Coronary artery (tissue), 2 donors: ENCODE measurements at regions not wholly inside any gene's neighbourhood (a gene's known extent, or its start where the extent isn't known, plus 50 kb on each side); places are given as distances from the start of the nearest gene placed in this dataset.

Experiments
- DNase-seq: peaks from one replicate; pipeline ENCODE4 v3.0.0-alpha.2; 2017; ENCODE audit warnings: low spot score
- H3K27ac ChIP-seq, 2 donors: fragments of 200-600 bp; sonication (generic); one replicate each; pipeline ENCODE4 v1.5.1; 2016 to 2019
- H3K4me3 ChIP-seq: fragments of 200-600 bp; sonication (generic); 2 replicates; pipeline ENCODE4 v1.5.1; 2016; ENCODE audit warnings: mild to moderate bottlenecking, moderate library complexity
- TF ChIP-seq, protein P1 (sequence below): fragments of 200-600 bp; sonication (generic); IDR thresholded peaks from one replicate; pipeline ENCODE4 v1.5.1; 2019; ENCODE audit warnings: antibody characterized with exemption

DNA sequence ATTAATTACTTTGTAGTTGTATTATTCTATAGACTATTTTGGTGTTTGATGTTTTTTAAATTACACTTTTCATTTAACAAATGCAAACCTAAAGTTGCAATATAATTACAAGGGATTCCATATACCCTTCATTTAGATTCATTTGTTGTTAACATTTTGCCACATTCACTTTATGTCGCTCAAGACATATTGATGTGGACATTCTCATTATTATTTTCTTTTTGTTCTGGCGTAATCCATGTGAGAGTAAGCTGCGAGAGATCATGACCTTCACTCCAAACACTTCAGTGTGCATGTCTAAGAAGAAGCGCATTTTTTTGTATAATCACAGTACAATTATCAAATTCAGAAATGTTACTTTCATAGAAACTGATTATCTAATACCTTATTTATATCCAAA lies 280.6 kb downstream of the CALCRL start:
- TF ChIP-seq, protein P1, sequence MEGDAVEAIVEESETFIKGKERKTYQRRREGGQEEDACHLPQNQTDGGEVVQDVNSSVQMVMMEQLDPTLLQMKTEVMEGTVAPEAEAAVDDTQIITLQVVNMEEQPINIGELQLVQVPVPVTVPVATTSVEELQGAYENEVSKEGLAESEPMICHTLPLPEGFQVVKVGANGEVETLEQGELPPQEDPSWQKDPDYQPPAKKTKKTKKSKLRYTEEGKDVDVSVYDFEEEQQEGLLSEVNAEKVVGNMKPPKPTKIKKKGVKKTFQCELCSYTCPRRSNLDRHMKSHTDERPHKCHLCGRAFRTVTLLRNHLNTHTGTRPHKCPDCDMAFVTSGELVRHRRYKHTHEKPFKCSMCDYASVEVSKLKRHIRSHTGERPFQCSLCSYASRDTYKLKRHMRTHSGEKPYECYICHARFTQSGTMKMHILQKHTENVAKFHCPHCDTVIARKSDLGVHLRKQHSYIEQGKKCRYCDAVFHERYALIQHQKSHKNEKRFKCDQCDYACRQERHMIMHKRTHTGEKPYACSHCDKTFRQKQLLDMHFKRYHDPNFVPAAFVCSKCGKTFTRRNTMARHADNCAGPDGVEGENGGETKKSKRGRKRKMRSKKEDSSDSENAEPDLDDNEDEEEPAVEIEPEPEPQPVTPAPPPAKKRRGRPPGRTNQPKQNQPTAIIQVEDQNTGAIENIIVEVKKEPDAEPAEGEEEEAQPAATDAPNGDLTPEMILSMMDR: no peak
- H3K27ac ChIP-seq: no peak overlapping the region
- H3K4me3 ChIP-seq: no peak overlapping the region
- no peak for DNase-seq

GRCh38 chr2:187165936-187166610 lies 282.0 kb downstream of the CALCRL start:
- TF ChIP-seq, protein P1: no peak
- DNase-seq: no peak
- H3K27ac ChIP-seq: no peak overlapping the region
- no peak overlapping the region for H3K4me3 ChIP-seq

GRCh38 chr2:187158452-187158851 lies 289.6 kb downstream of the CALCRL start:
- Histone ChIP-seq H3K27ac (no peak overlapping the region), H3K4me3 (no peak overlapping the region)
- DNase-seq: no peak
- TF ChIP-seq, protein P1: no peak

- DNase-seq: no peak
- no peak overlapping the region for H3K27ac ChIP-seq
- no peak overlapping the region for H3K4me3 ChIP-seq
- TF ChIP-seq, protein P1: no peak
Observed at GRCh38 chr2:187157046-187157445, 291.0 kb downstream of the CALCRL start.

- no peak overlapping the region for H3K4me3 ChIP-seq
Observed at GRCh38 chr2:187155476-187155875, 292.6 kb downstream of the CALCRL start.

GRCh38 chr2:187150670-187151069 lies 297.4 kb downstream of the CALCRL start:
- H3K27ac ChIP-seq: no peak overlapping the region
- H3K4me3 ChIP-seq: no peak overlapping the region
- DNase-seq: no peak
- TF ChIP-seq, protein P1: no peak

More at GRCh38 chr2:187155476-187155875, 292.6 kb downstream of the CALCRL start:
- TF ChIP-seq, protein P1: no peak
- H3K27ac ChIP-seq: no peak overlapping the region
- DNase-seq: no peak

- no peak overlapping the region for H3K4me3 ChIP-seq
- no peak for DNase-seq
Observed at GRCh38 chr2:187148059-187148714, 299.2 kb upstream of the ZSWIM2 start.

More at GRCh38 chr2:187148059-187148714, 299.2 kb upstream of the ZSWIM2 start:
- TF ChIP-seq, protein P1: no peak
- no peak overlapping the region for H3K27ac ChIP-seq
